Rectal smooth muscle tissue (tissue), 1 donor: ENCODE measurements at regions not wholly inside any gene's neighbourhood (a gene's known extent, or its start where the extent isn't known, plus 50 kb on each side); places are given as distances from the start of the nearest gene placed in this dataset.

ENCODE experiments used
- H3K27ac ChIP-seq: one replicate; pipeline ENCODE4 v1.7.0; 2013; ENCODE audit warnings: low read depth, low read length, inconsistent platforms
- H3K27me3 ChIP-seq: one replicate; pipeline ENCODE4 v1.7.0; 2013; ENCODE audit warnings: low read length; ENCODE audit not compliant: control insufficient read depth, insufficient read depth
- H3K36me3 ChIP-seq: one replicate; pipeline ENCODE4 v1.7.0; 2013; ENCODE audit warnings: low read length; ENCODE audit not compliant: control insufficient read depth, insufficient read depth
- H3K4me1 ChIP-seq: one replicate; pipeline ENCODE4 v1.7.0; 2013; ENCODE audit warnings: low read length; ENCODE audit not compliant: control insufficient read depth, insufficient read depth
- H3K4me3 ChIP-seq: one replicate; pipeline ENCODE4 v1.7.0; 2013; ENCODE audit warnings: low read length
- H3K9ac ChIP-seq: one replicate; pipeline ENCODE4 v1.7.0; 2013; ENCODE audit warnings: low read length

- Histone ChIP-seq H3K27ac (no peak overlapping the region), H3K9ac (no peak overlapping the region), H3K36me3 (no peaks in the 10 kb centered on the region), H3K4me1 (no peaks in the 10 kb centered on the region), H3K27me3 (no peaks in the 10 kb centered on the region), H3K4me3 (no peak overlapping the region)
Observed at GRCh38 chr7:52936750-52937149, 98.7 kb upstream of the POM121L12 start.

GRCh38 chr7:52928591-52928990 is 106.8 kb upstream of the POM121L12 start:
- Histone ChIP-seq H3K9ac (no peak overlapping the region), H3K27me3 (no peaks in the 10 kb centered on the region), H3K4me1 (no peaks in the 10 kb centered on the region), H3K4me3 (no peak overlapping the region), H3K27ac (no peak overlapping the region), H3K36me3 (no peaks in the 10 kb centered on the region)

GRCh38 chr7:52925332-52925731 is 110.1 kb upstream of the POM121L12 start:
- no peaks in the 10 kb centered on the region for H3K27me3 ChIP-seq

GRCh38 chr7:52920977-52921376 is 114.5 kb upstream of the POM121L12 start:
- H3K4me3 ChIP-seq, result no peak overlapping the region
- H3K36me3 ChIP-seq, result no peaks in the 10 kb centered on the region
- H3K4me1 ChIP-seq, result no peaks in the 10 kb centered on the region
- no peak overlapping the region for H3K27ac ChIP-seq
- H3K9ac ChIP-seq, result no peak overlapping the region
- no peaks in the 10 kb centered on the region for H3K27me3 ChIP-seq

More at GRCh38 chr7:52925332-52925731, 110.1 kb upstream of the POM121L12 start:
- no peak overlapping the region for H3K9ac ChIP-seq
- H3K4me1 ChIP-seq, result no peaks in the 10 kb centered on the region
- H3K4me3 ChIP-seq, result no peak overlapping the region
- no peak overlapping the region for H3K27ac ChIP-seq
- no peaks in the 10 kb centered on the region for H3K36me3 ChIP-seq

- Histone ChIP-seq H3K27ac (no peak overlapping the region), H3K9ac (no peak overlapping the region), H3K4me3 (no peak overlapping the region), H3K27me3 (no peaks in the 10 kb centered on the region), H3K36me3 (no peaks in the 10 kb centered on the region), H3K4me1 (no peaks in the 10 kb centered on the region)
Observed at GRCh38 chr7:52917982-52918578, 117.4 kb upstream of the POM121L12 start.

GRCh38 chr7:52911795-52912194 is 123.6 kb upstream of the POM121L12 start:
- Histone ChIP-seq H3K27me3 (no peaks in the 10 kb centered on the region), H3K27ac (no peak overlapping the region), H3K4me3 (no peak overlapping the region), H3K9ac (no peak overlapping the region), H3K36me3 (no peaks in the 10 kb centered on the region), H3K4me1 (no peaks in the 10 kb centered on the region)

- no peaks in the 10 kb centered on the region for H3K36me3 ChIP-seq
- no peak overlapping the region for H3K4me3 ChIP-seq
- H3K27ac ChIP-seq, result no peak overlapping the region
- no peaks in the 10 kb centered on the region for H3K4me1 ChIP-seq
- H3K27me3 ChIP-seq, result no peaks in the 10 kb centered on the region
- no peak overlapping the region for H3K9ac ChIP-seq
Observed at GRCh38 chr7:52911326-52911725, 124.1 kb upstream of the POM121L12 start.

GRCh38 chr7:52909935-52910334 is 125.5 kb upstream of the POM121L12 start:
- no peak overlapping the region for H3K9ac ChIP-seq
- no peaks in the 10 kb centered on the region for H3K27me3 ChIP-seq
- H3K27ac ChIP-seq, result no peak overlapping the region
- no peak overlapping the region for H3K4me3 ChIP-seq
- H3K36me3 ChIP-seq, result no peaks in the 10 kb centered on the region
- H3K4me1 ChIP-seq, result no peaks in the 10 kb centered on the region

GRCh38 chr7:52909131-52909530 is 126.3 kb upstream of the POM121L12 start:
- no peaks in the 10 kb centered on the region for H3K36me3 ChIP-seq
- no peaks in the 10 kb centered on the region for H3K4me1 ChIP-seq
- no peak overlapping the region for H3K9ac ChIP-seq
- H3K27ac ChIP-seq, result no peak overlapping the region
- no peaks in the 10 kb centered on the region for H3K27me3 ChIP-seq
- H3K4me3 ChIP-seq, result no peak overlapping the region

GRCh38 chr7:52897713-52898112 is 137.7 kb upstream of the POM121L12 start:
- no peaks in the 10 kb centered on the region for H3K27me3 ChIP-seq
- H3K36me3 ChIP-seq, result no peaks in the 10 kb centered on the region
- no peak overlapping the region for H3K9ac ChIP-seq
- H3K27ac ChIP-seq, result no peak overlapping the region
- no peak overlapping the region for H3K4me3 ChIP-seq
- H3K4me1 ChIP-seq, result no peaks in the 10 kb centered on the region

- no peaks in the 10 kb centered on the region for H3K27me3 ChIP-seq
- no peaks in the 10 kb centered on the region for H3K4me1 ChIP-seq
- H3K36me3 ChIP-seq, result no peaks in the 10 kb centered on the region
- no peak overlapping the region for H3K4me3 ChIP-seq
- no peak overlapping the region for H3K27ac ChIP-seq
- no peak overlapping the region for H3K9ac ChIP-seq
Observed at GRCh38 chr7:52897288-52897687, 138.1 kb upstream of the POM121L12 start.

GRCh38 chr7:52877240-52877639 is 158.2 kb upstream of the POM121L12 start:
- Histone ChIP-seq H3K4me3 (no peak overlapping the region), H3K27me3 (no peaks in the 10 kb centered on the region), H3K36me3 (no peaks in the 10 kb centered on the region), H3K9ac (no peak overlapping the region), H3K4me1 (no peaks in the 10 kb centered on the region), H3K27ac (no peak overlapping the region)

- Histone ChIP-seq H3K36me3 (no peaks in the 10 kb centered on the region), H3K4me1 (no peaks in the 10 kb centered on the region), H3K27me3 (no peaks in the 10 kb centered on the region), H3K9ac (no peak overlapping the region), H3K4me3 (no peak overlapping the region), H3K27ac (no peak overlapping the region)
Observed at GRCh38 chr7:52876402-52876801, 159.0 kb upstream of the POM121L12 start.
